ENCODE measurements at regions not wholly inside any gene's neighbourhood (a gene's known extent, or its start where the extent isn't known, plus 50 kb on each side); places are given as distances from the start of the nearest gene placed in this dataset.

GRCh38 chr3:177830411-177830849, 633.1 kb upstream of the TBL1XR1 start:
- TF ChIP-seq CTCF (IDR thresholded peaks at IDR 0.05; ENCODE audit: low read depth, low read length) (no peak), MAX (IDR thresholded peaks at IDR 0.05; ENCODE audit: low read depth, low read length) (no peak)
